ENCODE measurements at regions not wholly inside any gene's neighbourhood (a gene's known extent, or its start where the extent isn't known, plus 50 kb on each side); places are given as distances from the start of the nearest gene placed in this dataset.

- Histone ChIP-seq H3K4me3 (replicated peaks; ENCODE audit: insufficient read depth, low read length) (no peak overlapping the region), H3K27ac (replicated peaks) (no peak overlapping the region), H3K27me3 (ENCODE audit: insufficient read depth, poor library complexity, severe bottlenecking) (no peaks in the 10 kb centered on the region)
- DNase-seq (ENCODE audit: low read depth in 1 of 2, low spot score in 1 of 2), result no peak
- no peak for TF ChIP-seq POLR2AphosphoS5 (IDR thresholded peaks at IDR 0.05; ENCODE audit: low read depth)
- TF ChIP-seq GABPA (IDR thresholded peaks at IDR 0.05; ENCODE audit: low read depth), result no peak
- no peak for TF ChIP-seq REST (IDR thresholded peaks at IDR 0.05; ENCODE audit: insufficient replicate concordance, low read depth)
- TF ChIP-seq CTCF (IDR thresholded peaks at IDR 0.05; ENCODE audit: insufficient read depth, low read length), result no peak
- no peak for TF ChIP-seq SPI1 (IDR thresholded peaks at IDR 0.05; ENCODE audit: borderline replicate concordance, low read depth)
Measured at GRCh38 chr16:65964752-65965151, 401.7 kb upstream of the CDH5 start.

- no peak overlapping the region for H3K4me3 ChIP-seq (replicated peaks; ENCODE audit: insufficient read depth, low read length)
- H3K27ac ChIP-seq (replicated peaks), result no peak overlapping the region
- no peak for DNase-seq (ENCODE audit: low read depth in 1 of 2, low spot score in 1 of 2)
- no peaks in the 10 kb centered on the region for H3K27me3 ChIP-seq (ENCODE audit: insufficient read depth, poor library complexity, severe bottlenecking)
- no peak for TF ChIP-seq REST (IDR thresholded peaks at IDR 0.05; ENCODE audit: insufficient replicate concordance, low read depth)
- no peak for TF ChIP-seq CTCF (IDR thresholded peaks at IDR 0.05; ENCODE audit: insufficient read depth, low read length)
- TF ChIP-seq SPI1 (IDR thresholded peaks at IDR 0.05; ENCODE audit: borderline replicate concordance, low read depth), result no peak
- TF ChIP-seq POLR2AphosphoS5 (IDR thresholded peaks at IDR 0.05; ENCODE audit: low read depth), result no peak
- TF ChIP-seq GABPA (IDR thresholded peaks at IDR 0.05; ENCODE audit: low read depth), result no peak
Measured at GRCh38 chr16:65961476-65962143, 404.9 kb upstream of the CDH5 start.

- H3K27ac ChIP-seq (replicated peaks), result no peak overlapping the region
- no peak for TF ChIP-seq SPI1 (IDR thresholded peaks at IDR 0.05; ENCODE audit: borderline replicate concordance, low read depth)
- no peak for TF ChIP-seq GABPA (IDR thresholded peaks at IDR 0.05; ENCODE audit: low read depth)
- no peak for TF ChIP-seq CTCF (IDR thresholded peaks at IDR 0.05; ENCODE audit: insufficient read depth, low read length)
- TF ChIP-seq REST (IDR thresholded peaks at IDR 0.05; ENCODE audit: insufficient replicate concordance, low read depth), result no peak
- TF ChIP-seq POLR2AphosphoS5 (IDR thresholded peaks at IDR 0.05; ENCODE audit: low read depth), result no peak
- H3K4me3 ChIP-seq (replicated peaks; ENCODE audit: insufficient read depth, low read length), result no peak overlapping the region
- DNase-seq (ENCODE audit: low read depth in 1 of 2, low spot score in 1 of 2), result no peak
- no peaks in the 10 kb centered on the region for H3K27me3 ChIP-seq (ENCODE audit: insufficient read depth, poor library complexity, severe bottlenecking)
Measured at GRCh38 chr16:65959983-65960382, 406.5 kb upstream of the CDH5 start.
